ENCODE measurements at regions not wholly inside any gene's neighbourhood (a gene's known extent, or its start where the extent isn't known, plus 50 kb on each side); places are given as distances from the start of the nearest gene placed in this dataset.

DNA sequence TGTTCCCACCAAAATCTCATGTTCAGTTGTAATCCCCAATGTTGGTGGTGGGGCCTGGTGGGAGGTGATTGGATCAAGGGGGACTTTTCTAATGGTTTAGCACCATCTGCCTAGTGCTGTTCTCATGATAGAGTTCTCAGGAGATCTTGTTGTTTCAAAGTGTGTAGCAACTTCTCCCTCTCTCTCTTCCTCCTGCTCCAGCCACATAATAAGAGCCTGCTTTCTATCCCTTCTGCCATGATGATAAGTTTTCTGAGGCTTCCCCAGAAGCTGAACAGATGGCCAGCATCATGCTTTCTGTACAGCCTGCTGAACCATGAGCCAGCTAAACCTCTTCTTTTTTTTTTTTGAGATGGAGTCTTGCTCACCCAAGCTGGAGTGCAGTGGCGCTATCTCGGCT, 910.6 kb downstream of the KCNMA1 start:
- TF ChIP-seq CTCF (conservative IDR thresholded peaks at IDR 0.05; ENCODE audit: low read length), result no peak
- no peak for TF ChIP-seq EZH2phosphoT487 (IDR thresholded peaks at IDR 0.05; ENCODE audit: borderline replicate concordance)

Measured in Loucy (cell line).